Thymus (tissue), 11 donors: ENCODE measurements at regions not wholly inside any gene's neighbourhood (a gene's known extent, or its start where the extent isn't known, plus 50 kb on each side); places are given as distances from the start of the nearest gene placed in this dataset.
"Not testable (repeated sequence)": the region's sequence is repeated elsewhere in the genome, so short reads cannot be mapped to it uniquely, and the experiment has no call there.

ENCODE experiments used
- DNase-seq, 9 donors: peaks; one replicate each; pipeline ENCODE4 v3.0.0-alpha.2; 2013; ENCODE audit warnings: low spot score in 9 of 9, low read depth in 6 of 9, missing footprints in 1 of 9
- H3K27ac ChIP-seq, 2 donors: one replicate each; pipeline ENCODE4 v1.5.1; 2013; ENCODE audit warnings: control low read depth in 1 of 2, low read depth in 1 of 2, low read length in 1 of 2, mild to moderate bottlenecking in 1 of 2, moderate library complexity in 1 of 2
- H3K27me3 ChIP-seq, 2 donors: one replicate each; pipeline ENCODE4 v1.5.1; 2013; ENCODE audit warnings: low read length in 1 of 2; ENCODE audit not compliant: control insufficient read depth in 2 of 2, insufficient read depth in 1 of 2
- H3K36me3 ChIP-seq, 2 donors: one replicate each; pipeline ENCODE4 v1.5.1; 2013; ENCODE audit warnings: low read length in 1 of 2, mild to moderate bottlenecking in 1 of 2, moderate library complexity in 1 of 2; ENCODE audit not compliant: control insufficient read depth in 2 of 2, insufficient read depth in 2 of 2
- H3K4me1 ChIP-seq, 2 donors: one replicate each; pipeline ENCODE4 v1.5.1; 2013; ENCODE audit warnings: low read length in 2 of 2; ENCODE audit not compliant: control insufficient read depth in 2 of 2, insufficient read depth in 2 of 2
- H3K4me3 ChIP-seq, 2 donors: one replicate each; pipeline ENCODE4 v1.5.1; 2013; ENCODE audit warnings: low read length in 2 of 2, control low read depth in 1 of 2, mild to moderate bottlenecking in 1 of 2
- H3K9me3 ChIP-seq, 2 donors: one replicate each; pipeline ENCODE4 v1.5.1; 2013; ENCODE audit warnings: low read length in 1 of 2, mild to moderate bottlenecking in 1 of 2; ENCODE audit not compliant: control insufficient read depth in 2 of 2, insufficient read depth in 1 of 2
- WGBS: extraction: QIAGEN DNeasy Blood & Tissue Kit; methylation state at CpG from one replicate; pipeline ENCODE4 v1.1.7; 2013; 5-methylcytosine and 5-hydroxymethylcytosine counted together
- donor health status: healthy.

GRCh38 chr20:12113075-12113467 is 195.4 kb downstream of the BTBD3 start:
- H3K4me1 ChIP-seq: no peaks in the 10 kb centered on the region
- 96% methylated on average over 3 of the region's 3 CpGs for WGBS

GRCh38 chr20:12113468-12114371 is 196.0 kb downstream of the BTBD3 start:
- 74% methylated on average over 10 of the region's 10 CpGs for WGBS
- no peak overlapping the region for H3K27ac ChIP-seq
- H3K36me3 ChIP-seq: no peaks in the 10 kb centered on the region
- no peaks in the 10 kb centered on the region for H3K9me3 ChIP-seq
- H3K4me1 ChIP-seq: no peaks in the 10 kb centered on the region
- DNase-seq: no peak
- H3K4me3 ChIP-seq: no peak overlapping the region
- no peaks in the 10 kb centered on the region for H3K27me3 ChIP-seq

More at GRCh38 chr20:12113075-12113467, 195.4 kb downstream of the BTBD3 start:
- Histone ChIP-seq H3K36me3 (no peaks in the 10 kb centered on the region), H3K27ac (no peak overlapping the region), H3K4me3 (no peak overlapping the region), H3K27me3 (no peaks in the 10 kb centered on the region), H3K9me3 (no peaks in the 10 kb centered on the region)
- DNase-seq: no peak

GRCh38 chr20:12129114-12129513 is 211.4 kb downstream of the BTBD3 start:
- H3K4me3 ChIP-seq, H3K27ac ChIP-seq, H3K27me3 ChIP-seq, H3K4me1 ChIP-seq, H3K36me3 ChIP-seq, DNase-seq, H3K9me3 ChIP-seq: not testable (repeated sequence)
- WGBS: 88% methylated on average over 13 of the region's 13 CpGs

- not testable (repeated sequence) for H3K36me3 ChIP-seq, DNase-seq, H3K27ac ChIP-seq, H3K4me1 ChIP-seq, H3K27me3 ChIP-seq, H3K9me3 ChIP-seq, H3K4me3 ChIP-seq
- WGBS: 99% methylated on average over 10 of the region's 10 CpGs
These were observed 211.8 kb downstream of the BTBD3 start for GRCh38 chr20:12129532-12129931.

DNA sequence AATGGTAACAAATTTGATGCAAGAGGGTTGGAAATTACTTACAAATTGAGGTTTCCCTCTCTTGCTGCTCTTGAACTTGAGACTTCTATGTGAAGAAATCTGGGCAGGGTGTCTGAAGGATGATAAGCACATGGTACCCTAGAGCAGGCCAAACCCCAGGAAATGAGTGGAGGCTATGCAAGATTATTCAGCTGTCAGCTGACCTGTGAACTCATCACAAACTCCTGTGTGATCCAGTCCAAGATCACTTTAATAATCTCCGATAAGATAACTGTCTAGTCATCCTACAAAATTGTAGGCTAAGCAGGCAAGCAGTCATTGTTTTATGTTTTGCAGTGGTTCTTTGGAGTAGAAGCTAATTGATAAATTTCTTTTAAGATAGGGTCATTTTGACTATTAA is 213.1 kb downstream of the BTBD3 start:
- Histone ChIP-seq H3K36me3 (no peaks in the 10 kb centered on the region), H3K9me3 (no peaks in the 10 kb centered on the region), H3K27me3 (no peaks in the 10 kb centered on the region), H3K27ac (no peak overlapping the region), H3K4me1 (no peaks in the 10 kb centered on the region), H3K4me3 (no peak overlapping the region)
- DNase-seq: no peak
- WGBS: 97% methylated on average over 1 of the region's 1 CpG

GRCh38 chr20:12133553-12133952 is 215.9 kb downstream of the BTBD3 start:
- Histone ChIP-seq H3K4me3 (no peak overlapping the region), H3K27ac (no peak overlapping the region), H3K36me3 (no peaks in the 10 kb centered on the region), H3K9me3 (no peaks in the 10 kb centered on the region), H3K27me3 (no peaks in the 10 kb centered on the region), H3K4me1 (no peaks in the 10 kb centered on the region)
- 90% methylated on average over 2 of the region's 2 CpGs for WGBS
- no peak for DNase-seq

DNA sequence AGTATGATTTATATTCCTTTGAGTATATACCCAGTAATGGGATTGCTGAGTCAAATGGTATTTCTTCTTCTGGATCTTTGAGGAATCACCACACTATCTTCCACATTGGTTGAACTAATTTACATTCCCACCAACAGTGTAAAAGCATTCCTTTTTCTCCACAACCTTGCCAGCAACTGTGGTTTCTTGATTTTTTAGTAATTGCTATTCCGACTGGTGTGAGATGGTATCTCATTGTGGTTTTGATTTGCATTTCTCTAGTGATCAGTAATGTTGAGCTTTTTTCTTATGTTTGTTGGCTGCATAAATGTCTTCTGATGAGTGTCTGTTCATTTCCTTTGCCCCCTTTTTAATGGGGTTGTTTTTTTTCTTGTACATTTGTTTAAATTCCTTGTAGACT is 228.3 kb downstream of the BTBD3 start:
- DNase-seq, H3K27me3 ChIP-seq, H3K4me1 ChIP-seq, H3K27ac ChIP-seq, H3K36me3 ChIP-seq, H3K4me3 ChIP-seq, H3K9me3 ChIP-seq: not testable (repeated sequence)
- 77% methylated on average over 1 of the region's 1 CpG for WGBS

DNA sequence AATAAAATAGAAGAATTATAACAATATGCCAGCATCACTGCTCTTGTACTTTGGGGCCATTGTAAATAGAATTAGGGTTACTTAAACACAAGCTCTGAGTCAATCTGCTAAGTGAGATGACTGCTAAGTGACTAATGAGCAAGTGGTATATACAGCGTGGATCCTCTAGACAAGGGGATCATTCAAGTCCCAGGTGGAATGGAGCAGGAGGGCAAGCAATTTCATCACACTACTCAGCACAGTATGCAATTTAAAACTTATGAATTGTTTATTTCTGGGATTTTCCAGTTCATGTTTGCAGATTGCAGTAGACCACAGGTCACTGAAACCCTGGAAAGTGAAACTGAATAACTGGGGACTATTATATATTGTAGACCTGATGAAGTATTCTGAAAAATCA is 235.3 kb downstream of the BTBD3 start:
- WGBS: 100% methylated on average over 1 of the region's 1 CpG
- Histone ChIP-seq H3K27me3 (no peaks in the 10 kb centered on the region), H3K9me3 (no peaks in the 10 kb centered on the region), H3K4me1 (no peaks in the 10 kb centered on the region), H3K4me3 (no peak overlapping the region), H3K36me3 (no peaks in the 10 kb centered on the region), H3K27ac (no peak overlapping the region)
- DNase-seq: no peak

GRCh38 chr20:12153628-12154027 is 235.9 kb downstream of the BTBD3 start:
- DNase-seq: no peak
- H3K27me3 ChIP-seq: no peaks in the 10 kb centered on the region
- H3K4me1 ChIP-seq: no peaks in the 10 kb centered on the region
- 95% methylated on average over 2 of the region's 2 CpGs for WGBS
- H3K27ac ChIP-seq: no peak overlapping the region
- H3K9me3 ChIP-seq: no peaks in the 10 kb centered on the region
- H3K4me3 ChIP-seq: no peak overlapping the region
- no peaks in the 10 kb centered on the region for H3K36me3 ChIP-seq
